Raji (cell line): ENCODE measurements at regions not wholly inside any gene's neighbourhood (a gene's known extent, or its start where the extent isn't known, plus 50 kb on each side); places are given as distances from the start of the nearest gene placed in this dataset.

ENCODE experiments used
- POLR2A ChIP-seq: IDR thresholded peaks from 2 replicates; pipeline ENCODE4 v1.6.1; 2011; ENCODE audit warnings: low read depth, low read length, control low read depth; ENCODE audit not compliant: insufficient read depth

- TF ChIP-seq POLR2A, result no peak
Measured at GRCh38 chr2:118372886-118373830, 284.9 kb downstream of the INSIG2 start.

- TF ChIP-seq POLR2A, result no peak
Measured at GRCh38 chr2:118371515-118371914, 283.2 kb downstream of the INSIG2 start.

GRCh38 chr2:118363604-118364003, 275.3 kb downstream of the INSIG2 start:
- no peak for TF ChIP-seq POLR2A

- no peak for TF ChIP-seq POLR2A
Measured at GRCh38 chr2:118356051-118356450, 267.8 kb downstream of the INSIG2 start.

- no peak for TF ChIP-seq POLR2A
Measured at GRCh38 chr2:118351796-118352195, 263.5 kb downstream of the INSIG2 start.

GRCh38 chr2:118350621-118351020, 262.4 kb downstream of the INSIG2 start:
- TF ChIP-seq POLR2A, result no peak

GRCh38 chr2:118349365-118349764, 261.1 kb downstream of the INSIG2 start:
- no peak for TF ChIP-seq POLR2A

GRCh38 chr2:118348380-118349034, 260.2 kb downstream of the INSIG2 start:
- TF ChIP-seq POLR2A, result no peak

GRCh38 chr2:118345465-118345864, 257.2 kb downstream of the INSIG2 start:
- TF ChIP-seq POLR2A, result no peak

GRCh38 chr2:118340103-118340502, 251.8 kb downstream of the INSIG2 start:
- TF ChIP-seq POLR2A, result no peak

- no peak for TF ChIP-seq POLR2A
Measured at GRCh38 chr2:118339386-118339785, 251.1 kb downstream of the INSIG2 start.

GRCh38 chr2:118333664-118334063, 245.4 kb downstream of the INSIG2 start:
- no peak for TF ChIP-seq POLR2A

- no peak for TF ChIP-seq POLR2A
Measured at GRCh38 chr2:118325321-118325955, 237.2 kb downstream of the INSIG2 start.

- TF ChIP-seq POLR2A, result no peak
Measured at GRCh38 chr2:118322406-118322805, 234.1 kb downstream of the INSIG2 start.

GRCh38 chr2:118321432-118322105, 233.3 kb downstream of the INSIG2 start:
- TF ChIP-seq POLR2A, result no peak
